ENCODE measurements at regions not wholly inside any gene's neighbourhood (a gene's known extent, or its start where the extent isn't known, plus 50 kb on each side); places are given as distances from the start of the nearest gene placed in this dataset.

DNA sequence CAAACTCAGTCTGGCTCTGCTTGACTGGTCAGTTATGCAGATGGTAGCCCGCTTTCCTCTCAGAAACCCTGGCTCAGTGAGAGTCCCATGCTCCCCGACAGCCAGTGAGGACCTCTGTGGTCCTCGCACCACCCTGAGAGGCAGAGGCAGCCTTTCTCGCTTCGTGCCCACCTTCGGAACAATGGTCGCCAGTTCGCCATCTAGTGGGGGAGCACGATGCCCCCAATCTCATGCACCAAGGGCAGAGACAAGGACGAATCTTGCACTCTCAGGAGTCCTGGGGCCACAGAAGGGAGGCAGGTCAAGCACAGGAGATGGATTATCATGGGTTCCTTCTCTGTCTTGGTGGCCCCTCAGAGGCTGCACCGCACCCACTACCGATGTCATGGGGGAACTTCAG lies 75.2 kb downstream of the RHCG start:
- no peak for DNase-seq

DNA sequence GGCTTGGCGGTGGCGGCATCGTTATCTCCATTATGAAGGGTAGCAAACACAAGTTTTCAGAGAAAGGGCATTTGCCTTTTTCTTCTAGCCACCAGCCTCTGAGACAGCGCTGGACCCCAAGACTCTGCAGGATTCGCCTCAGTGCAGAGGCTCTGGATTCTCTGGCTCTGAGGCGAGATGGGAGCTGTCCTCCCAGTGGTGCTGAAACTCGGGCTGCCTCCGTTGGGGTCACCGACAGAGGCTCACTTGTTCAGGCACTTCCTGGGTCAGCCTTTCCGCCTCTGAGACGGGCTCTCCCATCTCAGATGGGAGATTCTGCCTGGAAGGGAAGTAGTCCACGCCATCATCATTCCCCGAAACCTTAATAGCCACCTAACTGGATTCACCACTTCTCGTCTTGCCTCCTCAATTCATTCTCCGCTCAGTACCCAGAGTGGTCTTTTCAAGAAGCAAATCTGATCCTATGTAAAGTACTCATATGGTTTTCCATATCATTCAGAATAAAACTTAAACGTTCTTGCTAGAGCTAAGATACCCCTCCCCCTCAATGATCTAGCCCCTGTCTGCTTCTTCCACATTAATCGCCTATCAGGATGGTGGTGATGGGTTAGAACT lies 76.9 kb downstream of the RHCG start:
- peak; percentile 80 for DNase-seq

DNA sequence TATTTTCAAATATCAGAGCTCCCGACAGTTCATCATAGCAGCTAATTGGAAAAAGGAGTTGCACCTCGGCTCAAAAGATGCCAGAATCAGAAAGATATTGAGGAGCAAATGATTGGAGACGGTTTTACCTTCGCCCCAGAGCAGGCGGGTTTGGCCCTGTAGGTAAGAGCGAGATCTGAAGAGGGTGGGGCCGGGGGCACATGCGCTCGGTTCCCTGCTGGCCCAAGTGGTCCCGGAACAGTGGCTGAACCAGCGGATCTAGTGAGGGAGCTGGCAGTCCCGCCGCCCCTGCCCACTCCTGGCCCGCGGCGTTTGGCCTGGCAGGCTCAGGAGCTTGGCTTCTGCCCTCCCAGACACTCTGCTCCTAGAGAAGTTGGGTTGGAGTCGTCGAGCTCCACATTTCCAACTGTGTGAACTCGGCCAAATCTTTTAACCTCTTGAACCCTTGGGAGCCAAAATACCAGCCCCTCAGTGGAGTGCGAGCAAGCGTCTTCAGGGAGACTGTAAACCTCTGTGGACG lies 79.1 kb downstream of the RHCG start:
- DNase-seq: no peak

DNA sequence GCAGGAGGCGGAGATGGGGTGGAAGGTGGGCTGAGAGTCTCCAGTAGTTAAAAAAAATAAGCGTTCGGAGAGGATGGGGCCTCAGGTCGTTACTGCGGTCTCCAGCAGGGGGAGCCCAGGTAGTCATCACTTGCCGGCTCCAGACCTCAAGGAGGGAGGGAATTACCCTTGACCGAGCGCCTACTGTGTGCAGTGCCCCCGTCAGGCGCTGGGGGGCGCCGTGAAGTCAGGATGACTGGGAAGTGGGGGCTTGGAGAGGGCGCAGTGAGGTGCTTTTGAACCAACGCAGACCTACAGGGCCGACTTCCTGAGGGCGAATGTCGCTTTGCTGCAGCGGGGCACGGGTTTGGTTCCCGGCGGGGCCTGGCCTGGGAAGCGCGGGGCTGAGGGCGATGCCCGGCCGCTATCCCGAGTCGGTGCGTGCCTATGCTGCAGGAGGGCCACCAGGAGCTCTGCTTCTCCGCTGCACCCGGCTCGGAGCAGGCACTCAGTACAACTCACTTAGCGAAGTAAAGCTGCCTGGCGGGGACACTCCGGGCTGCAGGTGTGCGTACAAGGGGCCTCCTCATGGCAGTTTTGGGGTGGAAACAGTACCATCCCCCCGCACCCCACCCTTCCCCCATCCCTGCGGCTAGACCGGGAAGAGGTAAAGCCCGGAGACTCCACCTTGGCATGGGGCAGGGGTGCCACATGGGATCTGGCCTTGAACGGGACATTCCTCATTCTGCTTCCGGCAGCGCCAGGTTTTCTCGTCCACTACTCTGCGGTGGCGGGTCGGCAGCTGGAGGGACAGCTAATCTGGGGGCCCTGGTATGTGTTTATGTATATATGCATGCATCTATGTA lies 79.8 kb downstream of the RHCG start:
- DNase-seq: peak; percentile 93

DNA sequence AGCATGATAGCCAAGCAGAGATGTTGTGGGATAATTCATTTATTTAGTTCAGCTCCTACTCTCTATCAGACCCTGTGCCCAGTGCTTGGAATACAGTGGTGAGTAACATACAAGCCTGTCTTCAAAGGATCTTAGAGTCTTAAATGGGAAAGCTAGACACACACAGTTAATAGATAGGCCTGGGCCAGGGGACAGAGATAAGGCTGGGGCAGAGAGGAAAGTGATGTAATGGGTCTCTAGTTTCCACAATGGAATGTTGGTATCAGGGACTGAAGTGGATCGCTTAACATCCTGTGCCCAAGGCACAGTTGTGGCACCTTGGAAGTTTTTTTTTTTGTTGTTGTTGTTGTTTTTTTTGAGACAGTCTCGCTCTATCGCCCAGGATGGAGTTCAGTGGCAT lies 79.9 kb upstream of the POLG start:
- no peak for DNase-seq

DNA sequence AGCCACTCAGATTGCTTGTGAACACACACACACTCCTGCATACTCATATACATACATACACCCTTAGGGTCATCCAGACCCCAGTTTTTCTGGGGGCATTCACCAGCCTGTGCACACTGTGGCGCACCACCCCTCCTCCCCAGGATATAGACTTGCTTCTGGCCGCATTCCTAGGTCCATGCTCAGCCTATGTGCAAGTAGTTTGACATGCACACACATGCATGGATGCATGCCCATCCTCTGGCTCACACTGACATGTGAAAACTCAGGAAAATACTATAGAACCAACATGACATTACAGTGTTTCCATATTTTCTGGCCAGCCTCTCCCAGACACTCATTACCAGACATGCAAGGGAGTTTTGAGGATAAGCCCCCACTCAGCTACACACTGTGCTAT lies 79.3 kb upstream of the POLG start:
- no peak for DNase-seq

DNA sequence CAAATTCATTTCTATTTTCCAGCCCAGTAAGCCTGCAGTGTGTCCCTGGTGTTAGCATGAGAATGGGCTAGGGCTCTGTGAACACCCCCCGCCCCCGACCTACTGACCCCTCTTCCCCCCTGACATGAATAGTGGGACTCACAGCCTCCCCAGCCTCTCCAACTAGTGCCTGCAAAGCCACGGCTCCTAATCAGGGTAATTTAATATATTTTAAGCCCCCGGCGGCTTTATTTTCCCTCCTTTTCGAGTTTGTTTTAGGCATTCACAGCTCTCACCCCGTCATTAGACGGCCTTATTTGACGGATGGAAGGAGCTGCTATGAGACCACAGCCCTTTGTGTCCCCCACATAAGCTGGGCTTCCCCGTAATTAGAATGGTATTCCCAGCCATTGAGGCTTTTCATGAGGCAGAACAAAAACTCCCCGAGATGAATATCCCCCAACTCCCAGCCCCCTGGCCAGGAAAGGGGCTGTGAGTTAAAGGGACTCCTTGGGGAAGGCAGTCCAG lies 78.3 kb upstream of the POLG start:
- DNase-seq: no peak

DNA sequence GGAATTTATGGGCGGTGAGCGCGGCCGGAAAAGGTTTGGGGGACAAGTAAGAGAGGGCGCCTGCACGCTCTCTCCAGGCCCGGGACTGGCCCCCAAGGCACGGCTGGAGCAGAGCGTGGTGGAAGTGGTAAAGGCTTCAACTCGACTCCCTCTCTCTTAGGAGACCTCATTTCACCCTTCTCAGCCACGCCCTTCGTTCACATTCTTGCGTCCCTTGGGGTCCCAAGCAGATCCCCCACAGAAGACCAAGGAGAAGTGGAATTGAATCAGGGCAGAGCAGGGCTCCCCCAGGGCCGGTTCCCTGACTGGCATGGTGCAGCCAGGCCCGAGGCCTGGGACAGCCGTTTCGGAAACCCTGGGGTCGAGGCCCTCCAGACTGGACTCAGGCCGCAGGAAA lies 75.4 kb upstream of the POLG start:
- DNase-seq: no peak

DNA sequence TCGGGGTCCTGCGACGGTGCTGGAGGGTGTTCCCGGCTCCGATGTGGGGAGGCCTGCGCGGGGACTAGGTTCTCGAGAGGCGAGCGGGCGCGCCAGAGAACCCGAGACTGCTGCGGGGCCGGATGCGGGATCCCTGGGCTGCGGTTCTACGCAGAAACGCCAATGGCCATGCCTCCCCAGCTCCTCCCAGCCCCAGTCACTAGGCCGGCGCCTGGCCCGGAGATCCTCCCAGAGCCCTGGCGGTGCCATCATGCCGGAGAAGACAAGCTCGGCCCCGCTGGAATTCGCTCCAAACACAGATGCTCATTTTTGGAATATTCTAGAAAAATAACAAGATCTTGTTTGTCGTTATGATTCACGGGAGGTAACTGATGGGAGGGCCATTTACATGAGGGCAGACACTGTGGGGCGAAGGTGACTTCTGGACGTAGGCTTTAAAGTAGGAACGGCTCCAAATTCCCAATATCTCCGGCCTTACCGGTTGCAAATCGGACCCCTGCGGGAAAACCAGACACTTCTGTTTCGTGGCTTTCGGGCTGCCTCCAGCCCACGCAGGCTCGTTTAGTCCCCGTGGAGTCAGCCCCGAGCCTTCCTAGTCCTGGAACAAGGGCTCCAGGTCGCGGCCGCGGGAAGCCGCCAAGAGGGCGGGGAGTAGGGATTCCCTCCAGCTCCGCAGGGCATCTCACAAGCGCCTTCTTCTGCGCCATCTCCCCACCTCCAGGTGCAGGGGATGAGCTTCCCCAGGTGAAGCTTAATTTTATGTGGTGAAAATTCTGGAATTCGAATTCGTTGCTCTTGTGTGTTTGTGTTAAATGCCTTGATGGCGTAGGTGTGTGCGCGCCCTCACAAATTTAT lies 74.8 kb upstream of the POLG start:
- DNase-seq: no peak

DNA sequence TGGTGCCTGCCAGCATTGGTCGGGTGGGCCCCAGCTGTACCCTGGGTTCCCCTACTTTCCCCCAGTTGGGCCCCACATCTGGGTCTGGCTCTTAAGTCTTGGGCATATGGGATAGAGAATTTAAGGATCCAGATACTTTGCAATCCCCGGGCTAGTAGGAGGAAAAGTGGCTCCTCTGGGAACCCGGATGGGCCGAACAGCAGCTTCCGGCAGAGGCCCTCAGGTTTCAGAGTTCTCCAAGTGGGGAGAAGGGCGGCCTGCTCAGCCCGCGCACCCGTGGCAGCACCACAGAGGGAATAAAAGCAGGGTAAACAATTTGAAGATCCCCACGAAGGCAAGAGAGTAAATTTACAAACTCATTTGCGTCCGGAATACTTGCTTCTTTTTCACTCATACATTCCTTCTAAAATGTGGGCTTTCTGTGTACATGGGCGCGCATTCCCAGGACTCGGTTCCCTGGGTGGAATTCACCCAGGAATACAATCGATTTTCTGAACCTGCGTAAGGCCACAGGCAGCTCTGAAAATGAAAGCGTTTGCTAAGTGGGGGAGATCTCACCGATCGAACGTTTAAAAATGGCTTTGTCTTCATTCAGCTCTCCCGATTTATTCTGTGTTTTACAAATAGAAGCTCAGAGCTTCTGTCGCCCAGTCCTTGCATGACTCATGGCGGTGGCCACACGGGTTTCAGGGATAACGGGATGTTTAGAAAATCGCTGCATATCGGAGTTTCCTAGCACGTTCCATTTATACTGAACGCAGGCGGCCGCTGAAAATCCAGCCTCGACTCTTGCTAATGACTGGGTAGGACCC lies 74.0 kb upstream of the POLG start:
- no peak for DNase-seq

DNA sequence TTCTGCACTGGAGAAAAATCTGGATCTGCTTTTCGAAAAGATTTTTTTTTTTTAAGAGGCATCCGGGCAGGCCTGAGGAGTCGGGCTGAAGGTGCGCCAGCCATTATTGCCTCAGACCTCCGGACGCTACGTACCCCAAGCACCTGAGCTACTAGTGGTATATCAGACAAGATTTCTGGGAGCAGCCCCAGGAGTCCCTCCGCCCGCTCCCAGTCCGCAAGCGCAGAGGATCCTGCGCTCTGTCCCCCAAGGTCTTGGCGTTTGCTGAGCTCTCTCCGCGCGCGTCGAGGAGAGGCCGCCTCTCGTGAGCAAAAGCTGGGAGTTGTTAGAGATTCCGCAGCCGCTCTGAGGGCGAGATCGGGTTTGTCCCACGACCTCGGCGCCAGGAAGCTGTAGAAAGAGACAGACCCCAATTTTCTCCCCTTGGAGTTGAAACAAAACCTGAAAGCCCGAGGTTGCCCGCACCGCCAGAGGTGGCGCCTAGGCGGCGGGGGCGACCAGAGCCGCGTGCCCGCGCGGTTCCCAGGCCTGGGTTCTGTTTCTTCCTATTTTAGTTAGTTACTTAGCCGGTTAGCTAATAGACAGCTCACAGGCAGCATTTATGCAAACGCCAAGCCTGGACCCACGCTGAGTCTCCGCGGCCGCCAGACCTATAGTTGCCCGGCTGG lies 72.5 kb upstream of the POLG start:
- DNase-seq: peak; percentile 45

DNA sequence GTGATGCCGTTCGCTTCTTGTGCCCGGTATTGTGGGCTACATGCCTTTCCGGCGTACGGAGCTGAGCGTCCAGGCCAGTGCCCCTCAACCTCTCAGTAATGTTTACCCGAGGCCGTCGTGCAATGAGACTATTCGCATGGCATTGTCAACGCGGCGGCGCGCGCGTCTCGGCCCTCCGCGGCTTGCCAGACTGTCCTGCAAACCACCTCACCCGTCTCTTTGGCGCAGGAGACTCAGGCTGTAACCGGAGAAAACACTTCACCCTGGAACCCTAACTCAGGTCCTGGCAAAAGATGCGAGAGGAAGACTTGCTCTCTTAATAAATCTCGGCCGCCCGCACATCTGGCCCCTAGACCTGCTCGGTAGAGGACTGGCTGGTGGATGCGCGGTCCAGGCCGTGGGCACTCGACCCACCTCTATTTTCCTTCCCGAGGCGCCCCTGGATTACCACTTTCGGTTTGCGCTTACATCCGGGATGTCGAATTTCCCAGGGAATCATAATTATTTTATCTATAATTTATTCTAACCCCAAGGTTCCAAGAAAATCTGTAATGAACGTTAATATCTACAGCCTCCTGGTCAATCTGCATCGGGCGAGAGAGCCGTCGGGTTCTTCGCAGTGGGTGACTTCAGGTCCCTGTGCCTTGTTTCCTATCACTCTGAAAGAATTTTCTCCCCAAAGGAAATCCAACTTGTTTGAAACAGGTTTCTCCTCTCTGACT lies 71.8 kb upstream of the POLG start:
- DNase-seq: no peak

DNA sequence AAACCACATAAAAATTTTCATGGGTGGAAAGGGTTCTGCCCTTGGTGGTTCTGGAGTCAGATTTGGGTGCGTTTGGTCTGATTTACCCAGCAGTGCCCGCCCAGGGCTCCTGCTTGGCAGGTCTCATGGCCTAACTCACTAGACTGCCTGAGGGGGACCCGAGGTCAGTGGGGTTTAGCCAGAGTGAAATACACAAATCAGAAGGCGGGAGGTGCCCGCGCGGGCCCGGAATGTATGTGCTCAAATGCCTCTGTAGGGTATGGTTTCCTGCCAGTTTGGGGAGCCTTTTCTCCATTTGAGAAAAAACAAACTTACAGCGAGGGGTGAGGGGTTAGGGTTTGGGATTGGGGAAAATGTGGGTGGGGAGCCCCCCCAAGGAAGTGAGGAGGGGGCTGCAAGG lies 70.9 kb upstream of the POLG start:
- no peak for DNase-seq

DNA sequence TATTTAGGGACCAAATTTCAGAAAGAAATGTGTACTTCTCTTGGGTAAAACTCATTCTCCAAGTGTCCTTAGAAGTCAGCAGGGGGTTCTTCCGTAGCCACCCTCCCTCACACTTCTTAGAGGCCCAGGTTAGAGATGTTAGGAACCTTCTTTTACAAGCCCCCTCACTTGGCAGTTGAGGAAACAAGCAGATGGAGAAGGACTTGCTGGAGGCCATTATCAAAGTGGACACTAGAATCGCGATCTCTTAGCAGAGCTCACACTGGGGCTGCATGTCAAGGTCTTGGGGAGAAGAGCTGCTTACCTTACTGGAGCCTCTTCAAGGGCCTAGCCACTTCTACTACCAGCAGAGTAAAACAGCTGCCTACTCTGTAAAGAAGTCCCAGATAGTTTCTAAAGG lies 69.4 kb upstream of the POLG start:
- no peak for DNase-seq

DNA sequence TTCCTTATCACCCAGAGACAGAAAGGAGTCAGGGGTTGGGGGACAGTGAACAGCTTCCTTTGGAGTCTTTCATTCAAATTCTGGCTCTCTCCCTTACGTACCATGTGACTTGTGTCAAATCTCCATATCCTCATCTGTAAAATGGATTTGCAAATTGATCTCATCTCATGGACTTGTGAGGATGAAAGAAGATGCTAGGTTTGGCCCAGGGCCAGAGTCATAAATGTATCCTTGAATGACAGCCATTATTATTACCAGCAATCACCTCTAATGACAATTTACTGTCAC lies 67.8 kb upstream of the POLG start:
- DNase-seq: no peak

DNA sequence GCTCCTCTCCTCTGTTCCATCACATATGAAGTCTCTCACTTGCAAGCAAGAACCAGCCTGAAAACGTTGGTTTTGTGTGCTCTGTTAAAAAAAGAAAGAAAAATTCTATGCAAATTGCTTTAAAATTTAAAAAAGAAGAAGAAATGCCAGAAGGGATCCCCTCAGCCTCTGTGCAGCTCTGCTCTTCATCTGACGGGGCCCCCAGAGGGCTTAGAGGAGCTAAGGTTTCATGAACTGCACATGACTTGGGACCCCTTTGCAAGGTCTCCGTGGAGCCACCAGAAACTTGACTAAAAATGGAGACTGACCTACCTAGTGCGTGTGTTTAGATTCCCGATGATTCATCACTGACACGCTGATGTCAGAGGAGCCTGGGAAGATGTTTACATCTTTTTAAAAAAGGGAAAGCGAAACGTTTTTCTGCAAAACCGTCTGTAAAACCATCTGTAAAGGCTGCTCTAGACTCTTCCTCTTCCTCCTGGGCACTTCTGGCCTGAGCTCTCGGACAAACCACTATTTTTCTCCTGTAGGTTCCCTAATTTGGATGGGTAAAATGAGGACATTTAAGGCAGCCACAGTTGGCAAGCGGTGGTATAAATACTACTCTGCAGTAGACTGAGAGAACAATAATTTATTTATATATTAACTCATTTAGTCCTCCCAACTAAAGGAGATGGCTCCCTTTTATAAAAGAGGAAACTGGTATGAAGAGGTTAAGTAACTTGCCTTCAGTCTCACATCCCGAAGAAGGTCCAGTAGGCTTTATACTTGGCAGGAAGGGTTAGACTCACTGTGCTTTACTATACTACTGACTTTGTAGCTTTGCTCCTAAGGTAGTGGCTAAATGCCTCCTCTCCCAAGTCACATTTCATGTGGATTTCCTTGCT lies 67.2 kb upstream of the POLG start:
- no peak for DNase-seq

DNA sequence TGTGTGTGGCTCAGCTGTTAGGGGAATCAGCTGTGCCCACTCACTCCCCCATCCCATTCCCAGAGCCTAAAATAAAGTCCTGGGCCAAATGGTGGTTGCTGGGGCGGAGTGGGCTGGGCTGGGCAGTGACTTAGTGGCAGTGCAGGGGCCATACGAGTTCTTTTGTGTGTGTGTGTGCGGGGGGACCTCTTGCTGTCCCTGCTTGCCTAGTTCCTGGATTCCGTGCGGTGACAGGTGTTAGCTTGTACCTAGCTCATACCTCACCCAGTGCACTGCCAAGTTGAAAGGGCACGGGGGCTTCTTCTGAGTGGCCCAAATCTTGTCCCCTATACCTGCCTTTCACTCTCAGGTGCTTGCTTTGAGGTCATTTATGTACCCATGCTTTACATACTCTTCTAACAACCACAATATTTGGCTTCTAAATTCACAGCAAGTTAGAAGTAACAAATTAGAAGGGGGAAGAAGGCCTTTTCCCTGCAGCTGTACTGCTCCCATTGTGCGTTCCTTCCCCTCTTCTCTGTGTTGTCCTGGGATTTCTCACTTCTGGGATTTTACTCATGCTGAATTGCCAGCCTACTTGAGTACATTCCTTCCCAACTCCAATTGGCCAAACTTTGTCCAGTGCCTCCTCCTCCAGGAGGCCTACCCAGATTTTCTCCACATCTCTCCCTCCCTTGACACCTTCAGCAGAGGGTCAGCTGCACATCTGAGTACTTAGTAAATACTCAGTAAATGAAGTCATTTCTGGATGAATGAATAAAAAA lies 66.3 kb upstream of the POLG start:
- no peak for DNase-seq

DNA sequence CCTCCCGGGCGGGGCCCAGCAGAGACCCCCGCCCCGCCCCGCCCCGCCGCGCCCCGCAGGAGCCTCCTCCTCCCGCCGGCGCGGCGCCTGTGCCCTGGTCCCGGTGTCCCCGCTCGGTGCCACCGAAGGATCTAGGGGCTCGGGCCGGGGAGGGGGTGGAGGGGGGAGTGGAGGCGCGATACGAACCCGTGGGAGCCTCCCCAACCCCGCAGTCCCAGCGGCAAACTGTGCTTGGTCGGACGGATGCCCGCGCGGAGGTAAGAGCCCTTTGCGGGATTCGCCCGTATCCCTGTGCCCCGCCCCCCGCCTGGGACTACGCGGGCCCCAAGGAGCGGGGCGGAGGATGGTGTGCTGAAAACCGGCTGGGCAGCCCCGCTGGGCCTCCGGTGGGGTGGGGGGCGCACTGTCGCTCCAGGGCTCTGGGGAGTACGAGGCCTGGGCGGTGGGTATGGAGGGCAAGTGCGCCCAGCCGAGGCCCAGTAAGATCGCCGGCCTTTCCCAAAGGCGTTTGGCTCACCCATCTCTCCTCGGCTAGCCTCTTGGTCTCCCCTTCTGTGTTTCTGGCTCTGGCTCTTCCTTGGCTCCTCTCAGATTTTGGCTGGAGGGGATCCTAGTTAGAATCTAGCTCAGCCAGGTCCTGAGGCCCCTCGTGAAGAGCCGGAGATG lies 65.6 kb upstream of the POLG start:
- DNase-seq: no peak
